Cardiac muscle cell (in vitro differentiated cells and primary cell): ENCODE measurements at regions not wholly inside any gene's neighbourhood (a gene's known extent, or its start where the extent isn't known, plus 50 kb on each side); places are given as distances from the start of the nearest gene placed in this dataset.
A peak's percentile ranks its signal among the peaks of the same experiment; 100 is the strongest.

Experiments
- DNase-seq, 2 donors: peaks; one replicate each; pipeline versions ENCODE4 v3.0.0 to v3.0.0-alpha.2; 2010 to 2017; ENCODE audit warnings: low read depth in 1 of 2, low spot score in 1 of 2
- H3K27ac ChIP-seq: fragments of 200-600 bp; sonication (generic); 2 replicates; pipeline ENCODE4 v1.5.1; 2016
- H3K27me3 ChIP-seq: fragments of 200-600 bp; sonication (generic); 2 replicates; pipeline ENCODE4 v1.6.0; 2016; ENCODE audit warnings: control low read depth
- H3K36me3 ChIP-seq: fragments of 200-600 bp; sonication (generic); 2 replicates; pipeline ENCODE4 v1.5.1; 2016; ENCODE audit warnings: control low read depth
- H3K4me1 ChIP-seq: fragments of 200-600 bp; sonication (generic); 2 replicates; pipeline ENCODE4 v1.8.1; 2017; ENCODE audit warnings: low read depth, mild to moderate bottlenecking, mixed run types
- H3K4me3 ChIP-seq: fragments of 200-600 bp; sonication (generic); 2 replicates; pipeline ENCODE4 v1.5.1; 2016; ENCODE audit warnings: mild to moderate bottlenecking
- H3K9me3 ChIP-seq: fragments of 200-600 bp; sonication (generic); 2 replicates; pipeline ENCODE4 v1.5.1; 2017; ENCODE audit warnings: low read depth, mild to moderate bottlenecking, control low read depth
- CTCF ChIP-seq: IDR thresholded peaks from 2 replicates; pipeline ENCODE4 v1.5.1; 2012; ENCODE audit warnings: low read depth, mild to moderate bottlenecking, low read length

GRCh38 chr18:77366720-77367641 is 117.3 kb downstream of the GALR1 start:
- H3K4me3 ChIP-seq: no peak overlapping the region
- H3K27me3 ChIP-seq: no peaks in the 10 kb centered on the region
- H3K36me3 ChIP-seq: no peaks in the 10 kb centered on the region
- H3K9me3 ChIP-seq: no peaks in the 10 kb centered on the region
- no peak for TF ChIP-seq CTCF
- DNase-seq: peak in 1 of 2 donors; percentile 2
- no peak overlapping the region for H3K27ac ChIP-seq
- H3K4me1 ChIP-seq: no peaks in the 10 kb centered on the region

- H3K27ac ChIP-seq: no peak overlapping the region
- H3K27me3 ChIP-seq: no peaks in the 10 kb centered on the region
- H3K4me3 ChIP-seq: no peak overlapping the region
- TF ChIP-seq CTCF: no peak
- no peak for DNase-seq
- no peaks in the 10 kb centered on the region for H3K36me3 ChIP-seq
- no peaks in the 10 kb centered on the region for H3K9me3 ChIP-seq
- H3K4me1 ChIP-seq: no peaks in the 10 kb centered on the region
Observed at GRCh38 chr18:77369644-77370043, 120.0 kb downstream of the GALR1 start.

- H3K4me1 ChIP-seq: no peaks in the 10 kb centered on the region
- no peak for DNase-seq
- no peak overlapping the region for H3K27ac ChIP-seq
- H3K4me3 ChIP-seq: no peak overlapping the region
- H3K27me3 ChIP-seq: no peaks in the 10 kb centered on the region
- H3K36me3 ChIP-seq: no peaks in the 10 kb centered on the region
- H3K9me3 ChIP-seq: no peaks in the 10 kb centered on the region
- TF ChIP-seq CTCF: no peak
Observed at GRCh38 chr18:77373730-77374445, 124.2 kb downstream of the GALR1 start.

GRCh38 chr18:77374446-77374805 is 124.8 kb downstream of the GALR1 start:
- TF ChIP-seq CTCF: no peak
- no peak overlapping the region for H3K27ac ChIP-seq
- no peaks in the 10 kb centered on the region for H3K27me3 ChIP-seq
- H3K4me1 ChIP-seq: no peaks in the 10 kb centered on the region
- H3K9me3 ChIP-seq: no peaks in the 10 kb centered on the region
- no peaks in the 10 kb centered on the region for H3K36me3 ChIP-seq
- DNase-seq: no peak
- no peak overlapping the region for H3K4me3 ChIP-seq

- no peak for DNase-seq
- Histone ChIP-seq H3K27me3 (no peaks in the 10 kb centered on the region), H3K4me3 (no peak overlapping the region), H3K36me3 (no peaks in the 10 kb centered on the region), H3K9me3 (no peaks in the 10 kb centered on the region), H3K27ac (no peak overlapping the region), H3K4me1 (no peaks in the 10 kb centered on the region)
- TF ChIP-seq CTCF: no peak
Observed at GRCh38 chr18:77376043-77376732, 126.5 kb downstream of the GALR1 start.
